Activated CD4-positive, alpha-beta T cell treated with anti-CD3 and anti-CD28 coated beads, Interleukin-2, Interleukin-4, amounts not matched to agents 100 ng/mL and 50 ng/mL, durations not matched to agents 16 hours and 8 hours (primary cell): ENCODE measurements at regions not wholly inside any gene's neighbourhood (a gene's known extent, or its start where the extent isn't known, plus 50 kb on each side); places are given as distances from the start of the nearest gene placed in this dataset.
"Not testable (repeated sequence)": the region's sequence is repeated elsewhere in the genome, so short reads cannot be mapped to it uniquely, and the experiment has no call there.

Source experiments
- DNase-seq: peaks from one replicate; pipeline ENCODE4 v3.0.0-alpha.2; 2020; ENCODE audit warnings: low spot score

DNA sequence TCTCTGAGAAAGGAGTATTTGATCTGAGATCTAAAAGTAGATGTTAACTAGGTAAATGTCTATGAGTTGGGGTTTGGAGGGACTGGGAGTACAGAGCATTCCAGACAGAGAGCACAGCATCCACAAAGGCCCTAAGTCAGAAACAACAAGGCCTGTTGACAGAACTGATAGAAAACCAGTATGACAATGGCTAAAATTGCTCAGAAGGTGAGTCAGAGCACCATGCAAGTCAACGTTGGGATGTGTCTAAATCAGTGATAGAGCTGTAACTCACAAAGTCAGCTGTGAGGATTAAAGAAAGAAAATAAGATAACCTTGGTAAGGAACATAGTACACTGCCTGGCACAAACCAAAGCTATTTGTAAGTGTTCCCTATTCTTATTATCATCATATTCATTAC, 124.0 kb downstream of the CETN3 start:
- no peak for DNase-seq

DNA sequence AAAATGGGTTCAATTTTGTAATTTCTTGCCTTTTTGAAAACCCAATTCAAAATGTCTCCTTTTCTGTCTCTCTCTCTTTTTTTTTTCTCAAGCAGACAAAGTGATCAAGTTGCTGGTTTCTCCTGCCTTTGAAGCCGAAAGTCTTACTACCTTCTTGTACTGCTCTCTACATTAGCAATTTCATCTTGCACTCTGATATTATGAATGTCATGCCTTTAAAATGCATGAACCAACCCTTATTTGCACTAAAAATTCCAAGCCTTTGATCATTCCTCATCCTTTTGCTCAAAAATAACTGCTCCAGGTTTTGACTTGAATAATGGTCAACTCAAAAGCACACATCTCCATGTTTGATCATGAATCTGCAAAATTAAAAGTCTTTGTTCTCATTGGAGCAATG, 125.2 kb downstream of the CETN3 start:
- DNase-seq, result no peak

- DNase-seq, result no peak
These were observed 130.5 kb downstream of the CETN3 start for GRCh38 chr5:90279091-90279490.

- no peak for DNase-seq
These were observed 135.3 kb downstream of the CETN3 start for GRCh38 chr5:90274216-90274615.

DNA sequence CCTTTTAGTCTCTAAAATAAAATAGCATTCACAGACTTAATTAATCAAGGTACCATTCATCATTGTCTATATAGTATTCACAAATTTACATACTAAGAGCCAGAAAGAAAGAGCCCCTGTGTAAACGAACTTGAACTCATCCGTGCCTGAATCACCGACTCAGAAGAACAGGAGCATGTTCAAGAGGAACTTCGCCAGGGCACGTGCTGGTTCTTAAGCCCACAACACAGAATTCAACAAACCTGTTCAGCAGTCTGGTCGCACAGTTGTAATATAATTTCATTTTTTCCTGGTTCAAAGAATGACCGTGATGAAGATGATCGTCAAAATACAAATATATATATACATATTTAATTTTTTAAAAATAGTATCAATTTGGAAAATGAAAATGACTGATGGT, 141.9 kb downstream of the CETN3 start:
- no peak for DNase-seq

DNA sequence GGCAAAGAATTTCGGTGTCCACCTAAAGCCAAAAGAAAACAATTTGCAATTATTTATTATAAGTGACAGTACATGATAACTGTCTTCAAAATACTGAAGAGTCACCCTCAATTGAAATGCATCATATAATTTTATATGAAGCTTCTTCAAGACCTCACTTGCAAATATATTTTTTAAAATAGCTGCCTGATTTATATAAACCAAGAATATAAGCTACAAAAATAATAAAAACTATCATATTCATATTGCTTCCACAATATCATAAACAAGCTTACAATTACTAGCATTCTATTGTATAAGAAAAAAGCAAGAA, 144.1 kb downstream of the CETN3 start:
- no peak for DNase-seq

DNA sequence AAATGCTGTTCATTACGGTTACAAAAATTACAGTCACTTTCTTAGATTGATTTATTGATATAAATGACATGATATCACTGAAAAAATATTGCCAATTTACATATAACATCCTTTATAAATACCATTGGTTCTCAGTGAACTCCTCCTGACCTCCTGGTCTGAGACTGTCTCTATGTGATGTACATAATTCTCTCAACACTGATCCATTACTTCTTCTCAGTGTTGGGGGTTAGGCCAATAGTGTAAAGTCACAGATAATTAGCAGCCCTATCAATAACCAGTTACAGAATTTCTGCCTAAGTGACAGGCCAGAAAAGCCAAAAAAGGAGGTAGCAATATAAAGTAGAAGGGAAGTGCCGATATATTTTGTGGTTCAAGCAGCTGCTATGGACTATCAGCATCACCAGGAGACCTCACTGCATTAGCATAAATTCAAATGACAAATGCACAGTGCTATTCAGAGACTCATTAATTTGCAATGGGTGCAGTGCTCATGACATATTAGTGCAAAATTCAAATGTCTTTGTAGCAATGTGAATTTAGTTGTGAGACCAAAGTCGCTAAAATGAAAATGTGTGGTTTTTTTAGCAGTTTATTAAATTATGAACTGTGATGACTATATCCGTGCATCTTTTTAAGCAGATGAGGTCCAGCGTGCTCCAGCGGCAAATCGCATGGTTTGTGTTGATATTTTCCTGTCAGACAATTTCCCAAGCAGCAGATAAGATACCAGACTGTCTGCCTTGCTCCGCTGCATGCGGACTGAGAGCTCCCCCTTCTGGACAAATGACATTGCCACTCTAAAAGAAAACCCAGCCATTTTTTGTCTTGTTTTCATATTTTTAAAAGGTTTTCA, 144.6 kb downstream of the CETN3 start:
- peak; percentile 56 for DNase-seq

DNA sequence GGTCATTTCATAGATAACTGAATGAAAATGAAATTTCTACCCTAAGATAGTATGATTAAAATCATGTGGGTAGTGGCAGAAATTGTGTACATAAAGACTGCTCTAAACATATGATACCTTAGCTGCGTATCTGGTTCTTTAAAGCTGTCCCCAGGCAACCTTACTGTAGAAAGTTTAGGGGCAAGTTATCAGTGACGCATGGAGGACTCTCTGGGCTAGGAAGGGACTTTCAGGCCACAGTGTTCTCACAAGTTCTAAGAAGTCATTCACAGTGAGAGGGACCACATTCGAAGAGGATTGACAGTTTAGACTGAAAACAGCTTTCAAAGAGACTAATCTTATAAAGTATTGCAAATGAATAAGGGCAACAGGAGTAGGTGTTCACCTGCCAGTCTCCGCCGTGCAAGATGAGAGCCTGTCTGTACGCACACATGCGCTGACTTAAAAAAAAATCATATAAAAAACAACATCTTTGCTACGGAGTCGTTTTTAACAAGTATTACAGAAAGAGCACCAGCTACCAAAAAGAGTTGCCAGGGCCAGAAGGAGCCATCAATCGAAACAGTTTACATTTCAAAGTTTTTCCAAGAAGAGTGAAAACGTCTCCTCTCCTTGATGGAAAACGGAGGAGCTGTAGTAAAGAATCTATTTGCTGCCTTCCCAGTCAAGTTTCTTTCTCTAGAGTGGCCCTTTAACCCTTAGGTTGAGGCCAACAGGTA, 146.3 kb downstream of the CETN3 start:
- DNase-seq, result no peak

GRCh38 chr5:90251447-90251846, 158.1 kb downstream of the CETN3 start:
- no peak for DNase-seq

GRCh38 chr5:90248640-90249039, 160.9 kb downstream of the CETN3 start:
- DNase-seq, result no peak

DNA sequence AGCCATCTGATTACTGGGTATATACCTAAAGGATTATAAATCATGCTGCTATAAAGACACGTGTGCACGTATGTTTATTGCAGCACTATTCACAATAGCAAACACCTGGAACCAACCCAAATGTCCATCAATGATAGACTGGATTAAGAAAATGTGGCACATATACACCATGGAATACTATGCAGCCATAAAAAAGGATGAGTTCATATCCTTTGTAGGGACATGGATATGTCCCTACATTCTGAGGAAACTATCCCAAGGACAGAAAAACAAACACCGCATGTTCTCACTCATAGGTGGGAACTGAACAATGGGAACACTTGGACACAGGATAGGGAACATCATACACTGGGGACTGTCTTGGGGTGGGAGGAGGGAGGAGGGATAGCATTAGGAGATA, 165.7 kb downstream of the CETN3 start:
- DNase-seq, result not testable (repeated sequence)

DNA sequence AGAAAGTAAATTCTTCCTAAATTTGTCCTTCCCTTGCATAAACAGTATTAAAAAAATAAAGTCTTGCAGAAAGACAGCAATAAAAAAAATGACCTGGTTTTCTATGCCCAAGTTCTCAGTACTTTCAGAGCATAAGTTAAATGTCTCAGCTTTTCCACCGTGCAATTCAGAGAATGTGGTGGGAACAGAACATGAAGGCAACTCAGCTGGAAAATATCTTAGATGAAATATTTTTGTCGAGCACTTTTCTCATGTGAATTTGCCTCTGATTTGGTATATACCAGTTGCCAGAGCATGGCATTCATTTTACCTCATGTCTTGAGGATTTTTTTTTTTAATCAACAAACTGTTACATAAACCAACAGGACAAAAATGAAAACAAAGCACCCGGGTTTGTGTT, 176.1 kb downstream of the CETN3 start:
- no peak for DNase-seq

DNA sequence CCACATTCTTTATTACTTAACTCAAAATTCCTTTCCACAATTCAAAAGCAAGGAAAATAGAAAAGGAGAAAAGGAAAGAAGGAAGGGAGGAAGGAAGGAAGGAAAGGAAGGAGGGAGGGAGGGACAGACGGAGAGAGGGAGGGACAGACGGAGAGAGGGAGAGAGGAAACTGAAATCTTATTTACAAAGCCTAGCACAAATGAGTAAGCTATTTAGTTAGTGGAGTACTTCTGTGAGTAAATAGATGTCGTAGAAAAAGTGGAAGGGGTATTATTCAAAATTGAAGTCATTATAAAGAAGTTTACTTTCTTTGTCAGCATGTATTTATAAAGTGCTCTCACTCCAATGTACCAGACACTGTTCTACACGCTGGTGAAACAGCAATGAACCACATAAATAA, 177.9 kb downstream of the CETN3 start:
- DNase-seq, result no peak

DNA sequence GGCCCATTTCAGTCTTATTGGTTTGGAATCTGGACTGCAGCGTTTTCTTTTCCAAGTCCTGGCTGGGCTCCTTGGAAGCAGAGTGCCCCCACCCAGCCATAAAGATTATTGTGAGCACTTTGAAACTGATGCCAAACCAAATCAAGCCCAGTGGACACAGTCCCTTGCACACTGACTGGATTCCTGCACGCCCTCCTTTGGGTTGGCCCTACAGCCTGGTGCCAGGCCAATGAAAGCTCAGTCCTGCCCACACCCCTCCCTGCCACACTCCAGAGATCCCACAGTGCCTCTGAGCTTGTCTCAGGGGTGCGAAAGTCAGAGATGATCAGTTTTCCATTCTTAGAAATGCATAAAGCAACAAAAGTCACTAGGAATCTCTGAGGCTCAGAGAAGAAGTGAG, 181.9 kb downstream of the CETN3 start:
- DNase-seq, result no peak

DNA sequence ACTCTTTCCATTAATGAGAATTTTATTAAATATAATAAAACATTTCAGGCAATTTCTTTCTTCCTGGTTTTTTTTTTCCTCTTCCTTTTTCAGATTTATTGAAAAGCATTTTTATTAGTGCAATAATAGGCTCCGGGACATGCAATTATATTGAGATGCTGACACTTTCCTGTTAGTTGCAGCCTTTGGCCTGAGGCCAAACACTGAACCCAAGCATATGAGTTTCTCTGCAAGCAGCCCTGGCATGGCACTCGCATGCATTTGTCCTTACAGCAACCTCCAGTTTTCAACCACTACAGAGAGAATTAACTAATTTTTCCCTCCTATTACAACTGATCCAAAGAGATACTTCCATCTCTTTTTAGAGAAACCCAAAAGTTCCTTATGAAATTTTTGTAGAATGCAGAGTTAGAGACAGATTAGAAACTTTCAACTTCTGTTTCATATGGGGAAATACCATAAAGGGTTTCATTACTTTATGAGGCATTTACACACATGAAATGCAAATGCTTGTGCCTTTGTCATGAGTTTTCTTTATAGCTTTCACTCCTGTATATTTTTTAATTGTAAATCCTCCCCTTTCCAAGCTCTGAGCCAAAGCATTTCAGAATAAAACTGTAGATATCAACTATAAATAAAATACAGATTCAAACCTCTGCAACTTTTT, 183.0 kb downstream of the CETN3 start:
- DNase-seq, result no peak

- DNase-seq, result no peak
These were observed 185.2 kb downstream of the CETN3 start for GRCh38 chr5:90224342-90224741.

DNA sequence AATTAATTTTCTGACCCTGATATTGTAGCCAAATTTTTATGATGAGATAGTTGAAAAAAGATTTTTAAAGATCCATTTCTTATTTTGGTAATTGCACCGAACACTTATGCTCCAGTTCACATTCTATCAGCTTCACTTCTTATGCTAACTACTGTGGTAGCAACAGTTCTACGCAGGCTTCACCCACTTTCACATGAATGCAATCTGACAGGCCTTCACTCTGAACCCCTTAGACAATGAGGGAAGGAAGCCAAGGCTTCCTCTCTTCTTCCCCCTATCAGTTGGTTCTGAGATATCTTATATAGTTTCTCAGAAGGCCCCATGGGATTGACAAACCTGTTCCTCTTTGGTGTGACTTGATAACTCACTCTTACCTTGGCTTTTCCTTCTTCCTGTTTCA, 185.8 kb downstream of the CETN3 start:
- no peak for DNase-seq

- no peak for DNase-seq
These were observed 187.6 kb downstream of the CETN3 start for GRCh38 chr5:90221951-90222350.

DNA sequence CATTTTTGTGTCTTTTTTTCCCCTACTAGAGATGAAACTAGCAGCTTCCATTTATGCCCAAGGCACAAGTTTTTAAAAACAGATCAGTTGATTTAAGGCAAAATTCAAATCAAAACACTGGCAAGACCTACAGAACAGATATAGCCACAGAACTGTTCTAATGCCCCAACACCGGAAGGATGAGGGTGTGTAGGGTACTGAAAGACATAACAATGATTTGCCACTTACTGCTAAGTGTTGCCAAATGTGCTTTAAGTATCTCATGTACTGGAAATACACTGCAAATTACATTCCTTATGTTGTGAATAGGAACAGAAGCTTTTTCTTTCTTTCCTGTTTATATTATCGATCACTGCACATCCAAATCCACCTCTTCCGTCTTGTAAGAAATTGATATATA, 189.0 kb downstream of the CETN3 start:
- no peak for DNase-seq

DNA sequence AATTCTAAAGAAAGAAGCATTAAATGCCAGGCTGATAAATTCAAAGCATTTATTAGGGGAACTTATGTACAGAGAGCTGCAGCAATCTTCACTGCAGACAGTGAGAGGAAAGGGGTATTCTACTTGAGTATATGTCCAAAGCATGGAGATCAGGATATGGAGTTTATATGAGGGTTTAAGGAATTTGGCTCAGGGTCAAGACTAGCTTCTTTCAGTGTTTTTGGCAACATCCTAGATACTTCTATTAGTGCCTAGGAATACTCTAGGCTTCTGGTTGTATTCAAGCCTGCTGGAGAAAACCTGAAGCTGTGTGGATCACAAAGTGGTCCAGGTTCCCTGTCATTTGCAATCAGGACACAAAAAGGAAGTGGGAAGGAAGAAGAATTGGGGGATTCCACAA, 194.6 kb downstream of the CETN3 start:
- DNase-seq, result no peak

GRCh38 chr5:90208323-90208722, 201.2 kb downstream of the CETN3 start:
- not testable (repeated sequence) for DNase-seq

- DNase-seq, result no peak
These were observed 207.6 kb downstream of the CETN3 start for GRCh38 chr5:90201923-90202322.

DNA sequence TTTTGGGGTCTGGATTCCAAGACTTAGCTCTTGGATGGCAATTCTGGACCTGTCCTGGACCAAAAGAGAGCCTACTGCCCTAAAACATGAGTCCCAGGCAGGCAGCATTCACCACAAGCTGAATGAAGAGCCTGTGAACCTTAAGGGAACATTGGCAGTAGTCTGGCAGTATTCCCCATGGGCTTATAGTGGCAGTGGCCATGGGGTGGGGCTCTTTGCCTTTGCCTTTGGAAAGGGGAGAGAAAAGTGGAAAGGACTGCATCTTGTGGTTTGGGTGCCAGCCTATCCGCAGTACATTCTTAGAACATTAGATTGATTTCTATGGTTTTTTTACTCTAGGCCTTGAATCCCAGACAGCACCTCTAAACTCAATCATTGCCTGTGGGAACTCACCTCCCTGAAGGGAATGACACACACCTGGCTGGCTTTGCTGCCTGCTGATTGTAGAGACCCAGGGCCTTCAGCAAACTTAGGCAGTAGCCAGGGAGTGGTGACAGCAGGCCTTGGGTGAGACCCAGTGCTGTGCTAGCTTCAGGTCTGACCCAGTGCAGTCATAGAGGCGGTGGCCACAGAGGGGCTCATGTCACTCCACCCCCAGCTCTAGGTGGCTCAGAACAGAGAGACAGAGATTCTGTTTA, 216.3 kb downstream of the CETN3 start:
- no peak for DNase-seq
